Fibroblast of villous mesenchyme (primary cell): ENCODE measurements at regions not wholly inside any gene's neighbourhood (a gene's known extent, or its start where the extent isn't known, plus 50 kb on each side); places are given as distances from the start of the nearest gene placed in this dataset.

ENCODE experiments used
- DNase-seq: peaks from one replicate; pipeline ENCODE4 v3.0.0-alpha.2; 2010; ENCODE audit warnings: low read depth
- H3K4me3 ChIP-seq: 2 replicates; pipeline ENCODE4 v1.5.1; 2011; ENCODE audit warnings: low read depth, mild to moderate bottlenecking, low read length
- CTCF ChIP-seq: IDR thresholded peaks from 2 replicates; pipeline ENCODE4 v1.5.1; 2012; ENCODE audit warnings: low read depth, mild to moderate bottlenecking, low read length; ENCODE audit not compliant: insufficient read depth

GRCh38 chr10:128814024-128814423, 653.0 kb upstream of the MGMT start:
- H3K4me3 ChIP-seq = no peak overlapping the region
- TF ChIP-seq CTCF = no peak
- no peak for DNase-seq

- TF ChIP-seq CTCF = no peak
- no peak overlapping the region for H3K4me3 ChIP-seq
- no peak for DNase-seq
These were observed 652.3 kb upstream of the MGMT start for GRCh38 chr10:128814782-128815181.

- no peak for DNase-seq
- no peak overlapping the region for H3K4me3 ChIP-seq
- no peak for TF ChIP-seq CTCF
These were observed 650.3 kb upstream of the MGMT start for GRCh38 chr10:128816726-128817125.

- no peak for DNase-seq
- no peak overlapping the region for H3K4me3 ChIP-seq
These were observed 649.4 kb upstream of the MGMT start for GRCh38 chr10:128817636-128818035.

GRCh38 chr10:128820663-128821062, 646.4 kb upstream of the MGMT start:
- no peak overlapping the region for H3K4me3 ChIP-seq
- no peak for DNase-seq

More at GRCh38 chr10:128817636-128818035, 649.4 kb upstream of the MGMT start:
- no peak for TF ChIP-seq CTCF

GRCh38 chr10:128823201-128823600, 643.8 kb upstream of the MGMT start:
- no peak for TF ChIP-seq CTCF

More at GRCh38 chr10:128820663-128821062, 646.4 kb upstream of the MGMT start:
- no peak for TF ChIP-seq CTCF

GRCh38 chr10:128825626-128826025, 641.4 kb upstream of the MGMT start:
- TF ChIP-seq CTCF = no peak
- no peak overlapping the region for H3K4me3 ChIP-seq
- no peak for DNase-seq

More at GRCh38 chr10:128823201-128823600, 643.8 kb upstream of the MGMT start:
- H3K4me3 ChIP-seq = no peak overlapping the region
- no peak for DNase-seq
